RPMI7951 (cell line): ENCODE measurements at regions not wholly inside any gene's neighbourhood (a gene's known extent, or its start where the extent isn't known, plus 50 kb on each side); places are given as distances from the start of the nearest gene placed in this dataset.
A peak's percentile ranks its signal among the peaks of the same experiment; 100 is the strongest.

Experiments used
- DNase-seq: peaks from one replicate; pipeline ENCODE4 v3.0.0-alpha.2; 2012; ENCODE audit warnings: low read depth

DNA sequence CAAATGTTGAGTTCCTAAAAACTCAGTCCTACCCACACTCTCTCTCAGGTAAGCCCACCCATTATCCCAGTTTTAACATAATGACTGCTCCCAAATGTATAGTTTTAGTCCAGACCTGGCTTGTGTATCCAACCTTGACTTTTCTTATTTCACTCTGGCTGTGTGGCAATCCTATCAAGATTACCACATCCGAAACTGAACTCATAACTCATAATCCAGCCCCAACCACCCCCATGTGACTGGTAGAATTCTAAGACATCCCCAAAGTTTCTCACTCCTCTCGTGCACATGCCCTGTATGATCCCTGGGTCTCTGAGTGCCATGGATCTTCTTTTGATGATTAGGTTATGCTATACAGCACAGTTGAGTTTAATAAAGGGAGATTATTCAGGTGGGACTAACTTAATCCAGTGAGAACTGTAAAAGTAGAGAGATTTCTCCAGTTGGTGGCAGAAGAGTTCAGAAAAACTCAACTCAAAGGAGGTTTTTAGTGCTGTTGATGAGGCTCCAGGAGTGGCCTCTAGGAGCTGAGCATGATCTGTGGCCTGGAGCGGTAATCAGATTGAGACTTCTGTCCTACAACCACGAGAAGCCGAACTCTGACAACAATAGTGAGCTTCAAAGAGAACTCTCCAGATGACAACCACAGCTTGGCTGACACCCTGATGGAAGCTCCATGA lies 413.4 kb downstream of the ZNF536 start:
- DNase-seq = no peak

GRCh38 chr19:30784850-30785457 lies 412.8 kb downstream of the ZNF536 start:
- DNase-seq = peak; percentile 30

GRCh38 chr19:30783936-30784335 lies 411.8 kb downstream of the ZNF536 start:
- DNase-seq = no peak

DNA sequence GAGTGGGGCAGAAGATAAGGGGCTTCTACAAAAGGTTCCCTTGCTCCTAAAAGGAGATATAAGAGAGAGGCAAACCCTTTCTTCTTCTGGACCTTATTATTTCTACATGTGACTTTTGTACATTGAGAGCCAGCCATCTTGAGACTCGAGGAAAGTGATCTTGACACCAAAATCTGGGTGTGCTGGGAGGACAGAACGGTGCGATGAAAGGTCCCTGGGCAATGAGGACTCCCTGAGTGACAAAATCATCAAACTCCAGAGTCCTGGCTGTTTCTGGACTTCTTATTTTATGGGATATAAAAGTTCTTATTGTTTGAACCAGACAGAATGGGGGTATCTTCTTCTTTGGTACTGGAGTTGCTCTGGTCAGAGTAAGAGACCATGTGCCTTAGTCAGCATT lies 411.0 kb downstream of the ZNF536 start:
- DNase-seq = no peak

GRCh38 chr19:30781519-30781918 lies 409.3 kb downstream of the ZNF536 start:
- DNase-seq = no peak

DNA sequence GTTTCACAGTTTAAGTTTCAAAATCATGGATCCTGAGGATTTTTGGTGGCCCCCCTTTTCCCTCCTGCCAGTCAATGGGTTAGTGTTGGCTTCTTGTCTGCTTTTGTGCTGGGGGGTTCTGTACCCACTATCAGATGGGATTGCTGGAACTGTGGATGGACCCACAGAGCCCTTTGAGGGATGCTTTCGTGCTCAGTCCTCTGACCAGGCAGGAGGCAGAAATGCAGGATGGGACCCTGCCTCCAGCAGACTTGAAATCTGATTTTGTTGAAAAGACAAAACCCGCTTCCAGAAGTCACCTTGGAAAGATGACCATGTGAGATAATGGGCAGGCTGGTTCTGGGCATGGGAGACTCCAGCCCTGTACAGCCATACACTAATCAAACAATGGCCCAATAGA lies 408.9 kb downstream of the ZNF536 start:
- DNase-seq = no peak

GRCh38 chr19:30780456-30780855 lies 408.3 kb downstream of the ZNF536 start:
- DNase-seq = no peak

- DNase-seq = no peak
Observed at GRCh38 chr19:30780032-30780431, 407.8 kb downstream of the ZNF536 start.

DNA sequence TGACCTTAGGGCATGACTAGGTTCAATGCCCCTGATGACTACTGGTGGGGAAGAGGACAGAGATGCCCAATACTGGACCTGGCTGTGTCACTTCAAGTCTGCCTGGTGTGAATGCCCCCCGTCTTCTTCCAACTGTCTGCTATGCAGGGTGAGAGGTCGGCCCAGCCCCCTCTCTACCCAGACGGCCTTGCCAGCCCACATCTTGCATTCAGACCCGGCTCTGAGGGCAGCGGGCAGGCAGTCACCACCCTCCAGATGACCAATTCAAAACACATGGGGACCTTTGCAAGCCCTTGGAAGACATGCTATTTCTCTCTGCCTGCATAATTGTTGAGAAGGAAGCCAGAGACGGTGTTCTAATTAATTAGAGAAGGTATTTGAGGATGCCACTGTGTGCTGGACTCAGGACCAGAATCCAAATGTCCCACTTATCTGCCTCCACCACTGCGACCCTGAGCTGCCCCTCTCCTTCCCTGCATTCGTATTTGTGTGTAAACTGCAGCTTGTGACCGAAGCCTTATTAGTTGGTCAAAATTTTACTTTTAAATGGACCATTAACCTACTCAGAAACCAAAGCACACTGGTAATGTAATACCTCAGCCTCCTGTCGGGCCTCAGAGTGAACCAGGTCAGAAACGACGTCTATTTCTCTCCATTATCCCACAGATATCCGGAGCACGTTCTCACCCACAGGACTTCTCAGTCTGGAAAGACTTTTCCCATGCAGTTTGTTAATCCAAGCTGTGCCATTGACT lies 407.0 kb downstream of the ZNF536 start:
- DNase-seq = no peak

DNA sequence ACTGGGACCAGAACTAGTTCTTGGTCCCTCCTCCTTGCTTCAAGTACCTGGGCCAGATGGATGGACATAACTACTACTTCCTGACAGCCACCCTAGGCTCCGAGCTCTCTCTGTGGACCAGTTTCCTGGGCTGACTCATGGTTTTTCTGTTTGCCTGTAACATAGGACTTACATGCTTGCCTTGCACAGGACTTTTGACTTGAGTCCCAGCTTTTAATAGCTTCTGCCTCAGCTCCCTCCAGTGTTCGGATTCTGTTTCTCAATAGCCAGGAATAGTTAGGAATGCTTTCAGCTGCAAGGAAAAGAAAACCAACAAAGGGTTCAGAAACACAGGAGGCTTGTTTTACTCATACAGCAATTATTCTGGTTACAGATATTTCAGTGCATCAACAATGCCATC lies 405.9 kb downstream of the ZNF536 start:
- DNase-seq = no peak

DNA sequence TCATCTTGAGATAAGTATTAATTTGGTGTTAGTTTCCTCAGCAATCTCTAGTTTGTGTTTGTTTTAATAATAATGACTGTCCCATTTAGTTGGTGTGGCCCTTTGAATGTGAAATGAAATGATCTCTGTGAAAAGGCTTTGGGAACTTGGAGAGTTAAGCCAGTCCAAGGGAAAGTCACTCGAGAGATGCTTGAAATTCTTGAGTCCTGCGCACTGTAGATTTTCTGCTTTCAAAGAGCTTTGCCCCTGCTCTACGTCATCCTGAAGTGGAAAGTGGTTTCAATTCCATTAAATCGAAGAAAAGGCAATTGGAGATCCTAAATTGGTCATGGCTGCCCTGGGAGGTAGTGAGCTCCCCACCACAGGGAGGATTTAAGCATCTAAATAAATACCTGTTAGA lies 403.8 kb downstream of the ZNF536 start:
- DNase-seq = no peak

- no peak for DNase-seq
Observed at GRCh38 chr19:30774252-30774766, 402.1 kb downstream of the ZNF536 start.

DNA sequence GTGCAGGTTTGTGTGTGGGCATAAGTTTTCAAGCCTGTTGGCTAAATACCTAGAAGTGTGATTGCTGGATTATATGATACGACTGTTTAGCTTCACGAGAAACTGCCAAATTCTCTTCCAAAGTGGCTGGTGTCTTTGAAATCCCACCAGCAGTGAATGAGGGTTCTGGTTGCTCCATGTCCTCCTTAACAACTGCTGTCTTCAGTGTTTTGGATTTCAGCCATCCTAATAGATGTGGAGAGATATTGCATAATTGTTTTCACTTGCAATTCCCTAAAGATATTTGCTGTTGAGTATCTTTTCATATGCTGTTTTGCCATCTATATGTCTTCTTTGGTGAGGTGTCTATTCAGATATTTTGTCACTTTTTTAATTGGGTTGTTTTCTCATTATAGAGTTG lies 390.5 kb downstream of the ZNF536 start:
- no peak for DNase-seq

GRCh38 chr19:30760014-30760413 lies 387.8 kb downstream of the ZNF536 start:
- no peak for DNase-seq

- DNase-seq = no peak
Observed at GRCh38 chr19:30757837-30758617, 385.8 kb downstream of the ZNF536 start.

DNA sequence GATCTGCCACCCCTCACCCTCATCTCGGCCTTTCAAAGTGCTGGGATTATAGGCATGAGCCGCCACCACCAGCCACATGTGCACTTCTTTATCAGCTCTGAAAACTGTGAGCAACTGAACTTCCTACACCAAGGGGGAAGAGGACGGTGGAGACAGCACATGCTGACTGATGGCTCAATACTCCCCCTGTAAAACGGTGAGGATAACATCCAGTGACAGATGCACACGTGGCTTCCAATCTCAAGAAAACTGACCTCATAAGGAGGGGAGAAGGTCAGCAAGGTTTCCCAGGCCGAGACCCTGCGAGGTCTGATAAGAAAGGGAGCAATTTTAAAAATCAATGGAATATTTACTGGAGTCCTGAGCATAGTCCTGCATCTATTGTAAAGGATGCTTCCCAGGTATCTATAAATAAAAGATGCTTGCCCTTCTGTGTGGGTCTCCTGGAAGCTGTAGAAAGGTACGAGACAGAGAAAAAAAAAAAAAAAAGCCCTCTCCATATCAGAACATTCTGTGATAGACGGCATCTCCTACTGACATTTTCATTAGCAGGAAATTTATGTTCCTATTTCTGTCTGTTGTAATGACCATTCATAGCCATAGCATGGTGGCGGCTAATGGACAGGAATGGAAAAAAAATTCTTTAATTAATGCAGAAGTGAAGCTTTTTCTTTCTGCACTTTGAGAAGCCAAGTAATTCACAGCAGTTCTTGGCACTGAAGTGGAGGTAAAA lies 385.1 kb downstream of the ZNF536 start:
- no peak for DNase-seq

DNA sequence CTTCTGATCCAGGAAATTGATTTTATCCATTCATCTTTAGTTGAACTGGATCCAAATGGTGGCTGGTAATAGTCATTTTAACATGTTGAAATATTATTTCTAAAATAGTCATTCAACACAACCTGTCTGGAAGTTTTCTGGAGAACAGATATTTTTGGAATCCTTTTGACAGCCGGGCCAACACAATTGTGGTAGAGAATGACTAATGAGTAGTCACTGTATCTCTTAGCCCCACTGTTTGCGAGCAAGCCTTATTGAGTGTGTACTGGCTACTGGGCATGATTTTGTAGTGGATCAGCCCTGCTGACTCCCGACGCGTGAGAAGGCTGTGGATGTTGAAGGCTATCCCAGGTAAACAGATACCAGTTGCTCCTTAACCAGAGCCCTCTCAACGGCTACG lies 383.4 kb downstream of the ZNF536 start:
- peak; percentile 4 for DNase-seq

GRCh38 chr19:30754162-30754561 lies 382.0 kb downstream of the ZNF536 start:
- no peak for DNase-seq

- no peak for DNase-seq
Observed at GRCh38 chr19:30752876-30753275, 380.7 kb downstream of the ZNF536 start.

GRCh38 chr19:30752201-30752600 lies 380.0 kb downstream of the ZNF536 start:
- no peak for DNase-seq

- DNase-seq = no peak
Observed at GRCh38 chr19:30745476-30745985, 373.3 kb downstream of the ZNF536 start.
